SH-SY5Y (cell line): ENCODE measurements at regions not wholly inside any gene's neighbourhood (a gene's known extent, or its start where the extent isn't known, plus 50 kb on each side); places are given as distances from the start of the nearest gene placed in this dataset.

Experiments
- GATA2 ChIP-seq: IDR thresholded peaks from 2 replicates; pipeline ENCODE4 v1.6.1; 2011; ENCODE audit warnings: mild to moderate bottlenecking, low read depth, low read length
- GATA3 ChIP-seq: IDR thresholded peaks from 2 replicates; pipeline ENCODE4 v1.6.1; 2011; ENCODE audit warnings: low read depth, mild to moderate bottlenecking, low read length, moderate library complexity

GRCh38 chr10:128722947-128723346 lies 596.7 kb upstream of the MKI67 start:
- TF ChIP-seq GATA2 (no peak), GATA3 (no peak)

GRCh38 chr10:128723631-128724205 lies 597.5 kb upstream of the MKI67 start:
- TF ChIP-seq GATA2 (no peak), GATA3 (no peak)

- TF ChIP-seq GATA3 (no peak), GATA2 (no peak)
Observed at GRCh38 chr10:128725531-128725930, 599.3 kb upstream of the MKI67 start.

GRCh38 chr10:128727114-128727513 lies 600.9 kb upstream of the MKI67 start:
- TF ChIP-seq GATA2 (no peak), GATA3 (no peak)

- TF ChIP-seq GATA3 (no peak), GATA2 (no peak)
Observed at GRCh38 chr10:128729910-128730420, 603.7 kb upstream of the MKI67 start.

- TF ChIP-seq GATA2, result no peak
- no peak for TF ChIP-seq GATA3
Observed at GRCh38 chr10:128730922-128731321, 604.7 kb upstream of the MKI67 start.

GRCh38 chr10:128734161-128734560 lies 607.9 kb upstream of the MKI67 start:
- TF ChIP-seq GATA2 (no peak), GATA3 (no peak)

GRCh38 chr10:128734734-128735133 lies 608.5 kb upstream of the MKI67 start:
- TF ChIP-seq GATA2 (no peak), GATA3 (no peak)

- no peak for TF ChIP-seq GATA3
- 0 out of 2 replicates have a peak, but pooled peaks have one; percentile 16 for TF ChIP-seq GATA2
Observed at GRCh38 chr10:128735996-128736395, 609.8 kb upstream of the MKI67 start.

- TF ChIP-seq GATA3 (no peak), GATA2 (no peak)
Observed at GRCh38 chr10:128738386-128738915, 612.2 kb upstream of the MKI67 start.

GRCh38 chr10:128739930-128740329 lies 613.7 kb upstream of the MKI67 start:
- TF ChIP-seq GATA3 (no peak), GATA2 (no peak)

GRCh38 chr10:128741180-128741579 lies 615.0 kb upstream of the MKI67 start:
- no peak for TF ChIP-seq GATA2
- no peak for TF ChIP-seq GATA3

GRCh38 chr10:128741680-128742079 lies 615.5 kb upstream of the MKI67 start:
- no peak for TF ChIP-seq GATA2
- TF ChIP-seq GATA3, result no peak

- no peak for TF ChIP-seq GATA2
- no peak for TF ChIP-seq GATA3
Observed at GRCh38 chr10:128744092-128744491, 617.9 kb upstream of the MKI67 start.

GRCh38 chr10:128744811-128745305 lies 618.6 kb upstream of the MKI67 start:
- TF ChIP-seq GATA2 (no peak), GATA3 (no peak)

- TF ChIP-seq GATA2, result no peak
- TF ChIP-seq GATA3, result no peak
Observed at GRCh38 chr10:128747582-128748346, 621.5 kb upstream of the MKI67 start.
